WI38 (cell line): ENCODE measurements at regions not wholly inside any gene's neighbourhood (a gene's known extent, or its start where the extent isn't known, plus 50 kb on each side); places are given as distances from the start of the nearest gene placed in this dataset.

Experiments
- H3K4me3 ChIP-seq: 2 replicates; pipeline ENCODE4 v1.5.1; 2011; ENCODE audit warnings: low read depth, mild to moderate bottlenecking, control low read depth, low read length
- CTCF ChIP-seq: IDR thresholded peaks from 2 replicates; pipeline ENCODE4 v1.5.1; 2012; ENCODE audit warnings: low read depth, mild to moderate bottlenecking, control low read depth, low read length

GRCh38 chr3:23706111-23706510 is 99.6 kb upstream of the UBE2E1 start:
- H3K4me3 ChIP-seq = no peak overlapping the region
- TF ChIP-seq CTCF = no peak

GRCh38 chr3:23709987-23710386 is 95.8 kb upstream of the UBE2E1 start:
- TF ChIP-seq CTCF = no peak
- no peak overlapping the region for H3K4me3 ChIP-seq

- no peak for TF ChIP-seq CTCF
- no peak overlapping the region for H3K4me3 ChIP-seq
Measured at GRCh38 chr3:23710555-23710954, 95.2 kb upstream of the UBE2E1 start.

- H3K4me3 ChIP-seq = no peak overlapping the region
- TF ChIP-seq CTCF = no peak
Measured at GRCh38 chr3:23711916-23712494, 93.8 kb upstream of the UBE2E1 start.

GRCh38 chr3:23712656-23713559 is 92.8 kb upstream of the UBE2E1 start:
- no peak overlapping the region for H3K4me3 ChIP-seq
- no peak for TF ChIP-seq CTCF

- no peak for TF ChIP-seq CTCF
- H3K4me3 ChIP-seq = no peak overlapping the region
Measured at GRCh38 chr3:23713641-23714040, 92.1 kb upstream of the UBE2E1 start.

GRCh38 chr3:23720059-23720458 is 85.7 kb upstream of the UBE2E1 start:
- no peak for TF ChIP-seq CTCF
- no peak overlapping the region for H3K4me3 ChIP-seq
